Neural progenitor cell (in vitro differentiated cells): ENCODE measurements at regions not wholly inside any gene's neighbourhood (a gene's known extent, or its start where the extent isn't known, plus 50 kb on each side); places are given as distances from the start of the nearest gene placed in this dataset.

Source experiments
- DNase-seq: peaks from one replicate; pipeline ENCODE4 v3.0.0-alpha.2; 2016; ENCODE audit warnings: low spot score
- H2AFZ ChIP-seq: fragments of 200-600 bp; sonication (generic); replicated peaks from 2 replicates; pipeline ENCODE4 v1.6.1; 2016; ENCODE audit warnings: antibody characterized with exemption
- H3F3A ChIP-seq: fragments of 200-600 bp; sonication (generic); 2 replicates; pipeline ENCODE4 v1.6.1; 2016; ENCODE audit warnings: antibody characterized with exemption, low read depth
- H3K27ac ChIP-seq: fragments of 200-600 bp; sonication (generic); 2 replicates; pipeline ENCODE4 v1.5.1; 2016; ENCODE audit warnings: mild to moderate bottlenecking
- H3K27me3 ChIP-seq: fragments of 200-600 bp; sonication (generic); 2 replicates; pipeline ENCODE4 v1.6.1; 2016; ENCODE audit warnings: mild to moderate bottlenecking, moderate library complexity
- H3K36me3 ChIP-seq: fragments of 200-600 bp; sonication (generic); 2 replicates; pipeline ENCODE4 v1.5.1; 2016
- H3K4me1 ChIP-seq: fragments of 200-600 bp; sonication (generic); 2 replicates; pipeline ENCODE4 v1.6.1; 2016; ENCODE audit warnings: mixed run types
- H3K4me2 ChIP-seq: fragments of 200-600 bp; sonication (generic); 2 replicates; pipeline ENCODE4 v1.6.1; 2016
- H3K4me3 ChIP-seq: fragments of 200-600 bp; sonication (generic); 2 replicates; pipeline ENCODE4 v1.5.1; 2016
- H3K79me2 ChIP-seq: fragments of 200-600 bp; sonication (generic); 2 replicates; pipeline ENCODE4 v1.6.1; 2016; ENCODE audit warnings: low read depth
- H3K9ac ChIP-seq: fragments of 200-600 bp; sonication (generic); 2 replicates; pipeline ENCODE4 v1.6.1; 2016
- H3K9me3 ChIP-seq: fragments of 200-600 bp; sonication (generic); 2 replicates; pipeline ENCODE4 v1.5.1; 2016; ENCODE audit warnings: low read depth
- H4K20me1 ChIP-seq: fragments of 200-600 bp; sonication (generic); 2 replicates; pipeline ENCODE4 v1.6.1; 2016; ENCODE audit warnings: low read depth
- H3K27ac Mint-ChIP-seq: 3 replicates; pipeline ENCODE4 v1.8.0; 2021; ENCODE audit warnings: mixed read lengths
- H3K27me3 Mint-ChIP-seq: 2 replicates; pipeline ENCODE4 v1.8.0; 2022; ENCODE audit warnings: low read depth, mild to moderate bottlenecking, inconsistent platforms, moderate library complexity, mixed read lengths; ENCODE audit not compliant: insufficient read depth
- H3K36me3 Mint-ChIP-seq: 3 replicates; pipeline ENCODE4 v1.8.0; 2021; ENCODE audit warnings: mixed read lengths
- H3K4me1 Mint-ChIP-seq: 3 replicates; pipeline ENCODE4 v1.8.0; 2021; ENCODE audit warnings: mixed read lengths
- H3K4me3 Mint-ChIP-seq: 3 replicates; pipeline ENCODE4 v1.8.0; 2021; ENCODE audit warnings: mild to moderate bottlenecking, moderate library complexity, mixed read lengths
- H3K9me3 Mint-ChIP-seq: 3 replicates; pipeline ENCODE4 v1.8.0; 2020; ENCODE audit warnings: mixed read lengths
- EZH2 ChIP-seq: fragments of 200-600 bp; sonication (generic); IDR thresholded peaks from 2 replicates; pipeline ENCODE4 v1.6.1; 2017; ENCODE audit warnings: antibody characterized with exemption, mild to moderate bottlenecking, moderate library complexity
- EZH2phosphoT487 ChIP-seq: fragments of 200-600 bp; sonication (generic); IDR thresholded peaks from 2 replicates; pipeline ENCODE4 v1.6.1; 2017; ENCODE audit warnings: antibody characterized with exemption
- TF ChIP-seq, protein P1 (sequence below): fragments of 200-600 bp; sonication (generic); IDR thresholded peaks from 2 replicates; pipeline ENCODE4 v1.5.1; 2017; ENCODE audit warnings: antibody characterized with exemption, mild to moderate bottlenecking

DNA sequence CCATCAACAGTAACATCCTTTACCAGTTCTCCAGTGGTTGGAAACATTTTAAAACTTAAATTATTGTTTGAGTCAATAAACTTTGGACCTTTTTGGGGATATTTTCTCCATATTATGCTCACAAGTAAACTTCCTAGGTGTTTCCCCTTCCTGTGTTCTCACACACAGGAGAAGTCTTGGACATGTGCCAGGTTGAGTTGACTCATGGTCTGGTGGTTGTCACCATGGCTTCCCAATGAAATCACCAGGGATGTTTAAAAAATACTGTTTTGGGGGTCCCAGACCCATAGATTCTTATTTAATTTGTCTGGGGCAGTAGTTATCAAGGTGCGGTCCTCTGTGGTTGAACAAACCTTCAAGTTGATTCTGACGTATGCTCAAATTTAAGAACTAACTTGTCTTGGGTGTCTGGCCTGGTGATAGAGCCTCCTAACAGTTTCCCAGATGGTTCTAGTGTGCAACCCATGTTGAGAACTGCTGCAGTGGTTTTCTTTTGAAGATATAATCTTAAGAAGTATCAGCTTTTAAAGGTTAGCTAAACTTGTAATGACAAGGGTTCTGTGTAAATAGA lies 291.8 kb downstream of the EDEM1 start:
- Histone ChIP-seq H3K4me3 (no peak overlapping the region), H2AFZ (no peak overlapping the region), H3K36me3 (no peaks in the 10 kb centered on the region), H4K20me1 (no peaks in the 10 kb centered on the region), H3K9me3 (no peaks in the 10 kb centered on the region), H3K4me2 (no peak overlapping the region), H3K79me2 (no peaks in the 10 kb centered on the region), H3K27me3 (no peaks in the 10 kb centered on the region), H3K27ac (no peak overlapping the region), H3K4me1 (no peaks in the 10 kb centered on the region), H3F3A (no peaks in the 10 kb centered on the region), H3K9ac (no peak overlapping the region)
- Mint-ChIP-seq H3K27ac (no peak overlapping the region), H3K27me3 (peaks cover 2% of the 10 kb centered on the region), H3K4me3 (no peak overlapping the region), H3K4me1 (peaks cover 2% of the 10 kb centered on the region), H3K36me3 (no peaks in the 10 kb centered on the region), H3K9me3 (no peaks in the 10 kb centered on the region)
- DNase-seq, result no peak
- TF ChIP-seq, protein P1, sequence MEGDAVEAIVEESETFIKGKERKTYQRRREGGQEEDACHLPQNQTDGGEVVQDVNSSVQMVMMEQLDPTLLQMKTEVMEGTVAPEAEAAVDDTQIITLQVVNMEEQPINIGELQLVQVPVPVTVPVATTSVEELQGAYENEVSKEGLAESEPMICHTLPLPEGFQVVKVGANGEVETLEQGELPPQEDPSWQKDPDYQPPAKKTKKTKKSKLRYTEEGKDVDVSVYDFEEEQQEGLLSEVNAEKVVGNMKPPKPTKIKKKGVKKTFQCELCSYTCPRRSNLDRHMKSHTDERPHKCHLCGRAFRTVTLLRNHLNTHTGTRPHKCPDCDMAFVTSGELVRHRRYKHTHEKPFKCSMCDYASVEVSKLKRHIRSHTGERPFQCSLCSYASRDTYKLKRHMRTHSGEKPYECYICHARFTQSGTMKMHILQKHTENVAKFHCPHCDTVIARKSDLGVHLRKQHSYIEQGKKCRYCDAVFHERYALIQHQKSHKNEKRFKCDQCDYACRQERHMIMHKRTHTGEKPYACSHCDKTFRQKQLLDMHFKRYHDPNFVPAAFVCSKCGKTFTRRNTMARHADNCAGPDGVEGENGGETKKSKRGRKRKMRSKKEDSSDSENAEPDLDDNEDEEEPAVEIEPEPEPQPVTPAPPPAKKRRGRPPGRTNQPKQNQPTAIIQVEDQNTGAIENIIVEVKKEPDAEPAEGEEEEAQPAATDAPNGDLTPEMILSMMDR, result no peak
- no peak for TF ChIP-seq EZH2phosphoT487
- TF ChIP-seq EZH2, result no peak

DNA sequence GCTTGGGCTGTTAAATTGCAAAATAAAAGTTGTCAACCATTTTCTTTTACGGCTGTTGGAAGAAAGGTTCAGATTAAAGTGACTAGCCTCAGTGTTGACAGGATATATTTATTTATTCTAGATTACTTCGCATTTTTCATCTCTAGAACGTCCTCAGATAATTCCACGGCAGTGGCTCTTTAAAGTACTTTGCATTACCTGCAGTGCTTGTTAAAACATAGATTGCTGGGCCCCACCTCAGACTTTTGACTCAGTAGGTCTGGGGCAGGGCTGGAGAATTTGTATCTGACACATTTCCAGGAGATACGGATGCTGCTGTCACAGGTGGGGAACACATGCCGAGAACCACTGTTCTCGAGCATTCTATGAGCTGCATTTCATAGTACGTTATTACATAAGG lies 292.7 kb downstream of the EDEM1 start:
- Mint-ChIP-seq H3K9me3 (no peaks in the 10 kb centered on the region), H3K4me1 (peaks cover 2% of the 10 kb centered on the region), H3K27ac (no peak overlapping the region), H3K27me3 (peaks cover 2% of the 10 kb centered on the region), H3K4me3 (no peak overlapping the region), H3K36me3 (no peaks in the 10 kb centered on the region)
- no peaks in the 10 kb centered on the region for H3K9me3 ChIP-seq
- H3K79me2 ChIP-seq, result no peaks in the 10 kb centered on the region
- H3K9ac ChIP-seq, result no peak overlapping the region
- no peak overlapping the region for H3K4me3 ChIP-seq
- H2AFZ ChIP-seq, result no peak overlapping the region
- H3F3A ChIP-seq, result no peaks in the 10 kb centered on the region
- H3K27me3 ChIP-seq, result no peaks in the 10 kb centered on the region
- no peak overlapping the region for H3K4me2 ChIP-seq
- H3K27ac ChIP-seq, result no peak overlapping the region
- H3K36me3 ChIP-seq, result no peaks in the 10 kb centered on the region
- no peaks in the 10 kb centered on the region for H4K20me1 ChIP-seq
- no peaks in the 10 kb centered on the region for H3K4me1 ChIP-seq
- no peak for DNase-seq
- TF ChIP-seq EZH2phosphoT487 (no peak), EZH2 (no peak)
- TF ChIP-seq, protein P1, result no peak

DNA sequence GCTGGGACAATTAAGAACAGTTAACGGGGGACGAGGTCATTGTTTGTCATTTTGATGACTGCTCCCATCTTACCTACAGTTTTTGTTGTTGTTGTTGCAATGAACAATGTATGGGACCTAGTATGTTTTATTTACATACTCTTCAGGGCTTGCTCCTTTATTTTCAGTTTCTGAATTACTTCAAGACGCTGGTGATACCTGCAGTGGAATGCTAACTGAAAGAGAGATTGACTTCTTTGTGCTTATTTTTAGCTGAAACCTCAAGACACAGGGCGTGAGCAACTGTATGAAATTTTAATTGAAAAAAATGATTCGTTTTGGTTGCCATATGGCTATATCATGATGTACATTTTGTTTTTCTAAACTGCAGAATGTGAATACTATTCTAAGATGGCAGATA lies 297.9 kb downstream of the EDEM1 start:
- Histone ChIP-seq H3K27me3 (no peaks in the 10 kb centered on the region), H4K20me1 (no peaks in the 10 kb centered on the region), H3K27ac (no peak overlapping the region), H2AFZ (no peak overlapping the region), H3K79me2 (no peaks in the 10 kb centered on the region), H3K4me1 (no peaks in the 10 kb centered on the region), H3K4me3 (no peak overlapping the region), H3K36me3 (no peaks in the 10 kb centered on the region), H3F3A (no peaks in the 10 kb centered on the region), H3K4me2 (no peak overlapping the region), H3K9me3 (no peaks in the 10 kb centered on the region), H3K9ac (no peak overlapping the region)
- TF ChIP-seq EZH2 (no peak), EZH2phosphoT487 (no peak)
- TF ChIP-seq, protein P1, result no peak
- Mint-ChIP-seq H3K9me3 (no peaks in the 10 kb centered on the region), H3K27me3 (peaks cover 2% of the 10 kb centered on the region), H3K4me3 (no peak overlapping the region), H3K4me1 (no peaks in the 10 kb centered on the region), H3K27ac (no peak overlapping the region), H3K36me3 (no peaks in the 10 kb centered on the region)
- DNase-seq, result no peak
